Esophagus squamous epithelium (tissue), 5 donors: ENCODE measurements at regions not wholly inside any gene's neighbourhood (a gene's known extent, or its start where the extent isn't known, plus 50 kb on each side); places are given as distances from the start of the nearest gene placed in this dataset.

ENCODE experiments used
- DNase-seq: peaks from one replicate; lab custom pipeline; 2025; lab: John Stamatoyannopoulos, UW
- H3K27ac ChIP-seq, 4 donors: fragments of 200-600 bp; sonication (generic); one replicate each; pipeline ENCODE4 v1.5.1; 2016 to 2019; ENCODE audit warnings: mild to moderate bottlenecking in 1 of 4
- H3K27me3 ChIP-seq, 4 donors: fragments of 200-600 bp; sonication (generic); 1 replicate in 3 of 4; 2 replicates in 1 of 4; pipeline versions ENCODE4 v1.5.1 to v1.6.0; 2017 to 2021; ENCODE audit warnings: antibody characterized with exemption in 1 of 4
- H3K36me3 ChIP-seq, 3 donors: fragments of 200-600 bp; sonication (generic); one replicate each; pipeline ENCODE4 v1.5.1; 2016 to 2019
- H3K4me1 ChIP-seq, 3 donors: fragments of 200-600 bp; sonication (generic); one replicate each; pipeline ENCODE4 v1.5.1; 2017 to 2019
- H3K4me3 ChIP-seq, 4 donors: fragments of 200-600 bp; sonication (generic); 1 replicate in 3 of 4; 2 replicates in 1 of 4; pipeline ENCODE4 v1.5.1; 2016 to 2019; ENCODE audit warnings: mild to moderate bottlenecking in 2 of 4, moderate library complexity in 1 of 4
- H3K9me3 ChIP-seq, 3 donors: fragments of 200-600 bp; sonication (generic); one replicate each; pipeline ENCODE4 v1.5.1; 2016 to 2019
- POLR2A ChIP-seq, 4 donors: fragments of 450-650 bp; IDR thresholded peaks; one replicate each; pipeline ENCODE4 v1.6.1; 2017; ENCODE audit warnings: antibody characterized with exemption in 4 of 4, mild to moderate bottlenecking in 4 of 4, moderate library complexity in 3 of 4
- WGBS, 2 donors: methylation state at CpG; one replicate each; pipeline ENCODE4 v1.1.5; 2018; 5-methylcytosine and 5-hydroxymethylcytosine counted together
- intact Hi-C: fragments of 100-400 bp; cut with DNase I; formaldehyde crosslinking; loops from one replicate; pipeline ENCODE4 v1.15.0; 2022
- TF ChIP-seq, protein P1 (sequence below), 6 experiments: fragments of 450-650 bp in 4 of 6; fragments of 200-600 bp in 2 of 6; sonication (generic) in 2 of 6; IDR thresholded peaks; one replicate each; pipeline ENCODE4 v1.5.1; 2016 to 2019; ENCODE audit warnings: antibody characterized with exemption in 6 of 6, mild to moderate bottlenecking in 4 of 6, moderate library complexity in 4 of 6
- donor health status: DM: yes; HTN: yes; CAD: no.

DNA sequence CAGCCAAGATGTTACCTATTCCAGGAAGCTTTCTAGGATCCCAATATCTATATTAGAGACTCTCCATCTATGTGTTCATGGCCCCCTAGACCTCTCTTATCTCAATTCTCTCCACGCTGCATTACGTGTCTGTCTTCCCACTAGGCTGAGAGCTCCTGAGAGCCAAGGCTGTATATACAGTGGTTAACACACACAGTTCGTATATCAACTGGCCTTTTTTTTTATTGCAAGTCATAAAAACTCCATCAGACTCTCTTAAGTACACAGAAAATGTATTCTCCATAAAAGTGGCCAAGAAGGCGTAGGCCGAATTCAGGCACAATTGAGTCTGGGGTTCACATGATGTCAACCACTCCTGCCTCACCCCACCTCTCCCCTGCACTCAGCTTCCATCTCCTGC lies 115.9 kb downstream of the TRIM29 start:
- H3K27ac ChIP-seq, result no peak overlapping the region
- no peaks in the 10 kb centered on the region for H3K4me1 ChIP-seq
- H3K4me3 ChIP-seq, result no peak overlapping the region
- no peaks in the 10 kb centered on the region for H3K36me3 ChIP-seq
- 78 to 89% methylated on average over 3 to 5 of the region's 5 CpGs for WGBS, 2 donors
- H3K9me3 ChIP-seq, result no peaks in the 10 kb centered on the region
- intact Hi-C loops, result no loop called here
- no peak for DNase-seq
- TF ChIP-seq, protein P1, sequence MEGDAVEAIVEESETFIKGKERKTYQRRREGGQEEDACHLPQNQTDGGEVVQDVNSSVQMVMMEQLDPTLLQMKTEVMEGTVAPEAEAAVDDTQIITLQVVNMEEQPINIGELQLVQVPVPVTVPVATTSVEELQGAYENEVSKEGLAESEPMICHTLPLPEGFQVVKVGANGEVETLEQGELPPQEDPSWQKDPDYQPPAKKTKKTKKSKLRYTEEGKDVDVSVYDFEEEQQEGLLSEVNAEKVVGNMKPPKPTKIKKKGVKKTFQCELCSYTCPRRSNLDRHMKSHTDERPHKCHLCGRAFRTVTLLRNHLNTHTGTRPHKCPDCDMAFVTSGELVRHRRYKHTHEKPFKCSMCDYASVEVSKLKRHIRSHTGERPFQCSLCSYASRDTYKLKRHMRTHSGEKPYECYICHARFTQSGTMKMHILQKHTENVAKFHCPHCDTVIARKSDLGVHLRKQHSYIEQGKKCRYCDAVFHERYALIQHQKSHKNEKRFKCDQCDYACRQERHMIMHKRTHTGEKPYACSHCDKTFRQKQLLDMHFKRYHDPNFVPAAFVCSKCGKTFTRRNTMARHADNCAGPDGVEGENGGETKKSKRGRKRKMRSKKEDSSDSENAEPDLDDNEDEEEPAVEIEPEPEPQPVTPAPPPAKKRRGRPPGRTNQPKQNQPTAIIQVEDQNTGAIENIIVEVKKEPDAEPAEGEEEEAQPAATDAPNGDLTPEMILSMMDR (IDR thresholded peaks at IDR 0.05), result no peak
- TF ChIP-seq POLR2A (IDR thresholded peaks at IDR 0.05), result no peak
- peaks cover 0 to 62% (median 0%) of the 10 kb centered on the region in 4 donors for H3K27me3 ChIP-seq

DNA sequence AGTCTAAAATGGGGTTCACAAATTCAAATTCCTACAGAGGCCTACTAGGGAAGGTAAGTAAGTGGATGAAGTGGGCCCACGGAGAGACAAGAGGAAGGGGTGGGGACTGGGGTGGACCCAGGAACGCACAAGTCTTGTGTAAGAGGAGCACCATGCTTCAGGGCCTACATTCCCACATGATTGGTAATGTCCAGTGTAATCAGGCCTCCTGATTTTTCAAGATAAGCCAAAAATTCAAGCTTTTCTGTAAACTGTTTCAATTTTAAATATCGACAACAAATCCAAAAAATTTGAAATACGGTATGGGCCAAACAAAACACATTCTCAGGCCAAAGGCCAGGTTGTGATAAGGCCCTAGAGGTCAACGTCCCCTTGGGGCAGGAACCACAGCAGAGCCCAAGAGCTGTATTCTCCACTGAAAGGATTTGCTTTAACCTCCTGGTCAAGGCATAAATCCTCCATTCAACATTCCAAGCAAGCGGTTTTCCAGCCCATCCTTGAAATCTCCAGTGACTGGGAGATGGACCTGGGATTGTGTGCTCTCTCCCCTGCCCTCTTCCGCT lies 116.4 kb downstream of the TRIM29 start:
- Histone ChIP-seq H3K27me3 (peaks cover 0 to 63% (median 0%) of the 10 kb centered on the region in 4 donors), H3K9me3 (no peaks in the 10 kb centered on the region), H3K27ac (no peak overlapping the region), H3K4me1 (no peaks in the 10 kb centered on the region), H3K4me3 (no peak overlapping the region), H3K36me3 (no peaks in the 10 kb centered on the region)
- TF ChIP-seq, protein P1 (IDR thresholded peaks at IDR 0.05), result no peak
- no peak for TF ChIP-seq POLR2A (IDR thresholded peaks at IDR 0.05)
- DNase-seq, result no peak
- 80 to 84% methylated on average over 5 to 7 of the region's 7 CpGs for WGBS, 2 donors
- intact Hi-C loops, result no loop called here

DNA sequence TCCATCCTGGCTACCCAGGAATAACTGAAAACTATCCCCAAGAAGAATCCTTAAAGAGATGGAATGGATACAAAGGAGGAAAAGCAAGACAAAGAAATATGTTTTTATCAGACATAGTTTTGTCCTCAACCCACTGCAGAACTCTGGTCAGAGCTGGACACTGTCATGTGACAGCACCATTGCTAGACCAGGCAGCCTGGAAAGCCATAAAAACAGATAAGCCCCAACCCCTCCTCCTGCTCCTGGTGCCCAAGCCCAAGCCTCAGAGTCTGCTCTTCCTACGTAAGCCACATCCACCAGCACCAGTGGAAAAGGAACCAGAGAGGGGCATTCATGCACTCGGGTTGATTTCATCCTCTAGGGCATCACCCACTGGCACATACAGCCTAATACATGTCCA lies 116.9 kb downstream of the TRIM29 start:
- TF ChIP-seq, protein P1 (IDR thresholded peaks at IDR 0.05), result no peak
- no peak for TF ChIP-seq POLR2A (IDR thresholded peaks at IDR 0.05)
- intact Hi-C loops, result no loop called here
- Histone ChIP-seq H3K27ac (no peak overlapping the region), H3K36me3 (no peaks in the 10 kb centered on the region), H3K4me3 (no peak overlapping the region), H3K4me1 (no peaks in the 10 kb centered on the region), H3K27me3 (peaks cover 0 to 64% (median 0%) of the 10 kb centered on the region in 4 donors), H3K9me3 (no peaks in the 10 kb centered on the region)
- 70 to 71% methylated on average over 2 of the region's 2 CpGs for WGBS, 2 donors
- no peak for DNase-seq

DNA sequence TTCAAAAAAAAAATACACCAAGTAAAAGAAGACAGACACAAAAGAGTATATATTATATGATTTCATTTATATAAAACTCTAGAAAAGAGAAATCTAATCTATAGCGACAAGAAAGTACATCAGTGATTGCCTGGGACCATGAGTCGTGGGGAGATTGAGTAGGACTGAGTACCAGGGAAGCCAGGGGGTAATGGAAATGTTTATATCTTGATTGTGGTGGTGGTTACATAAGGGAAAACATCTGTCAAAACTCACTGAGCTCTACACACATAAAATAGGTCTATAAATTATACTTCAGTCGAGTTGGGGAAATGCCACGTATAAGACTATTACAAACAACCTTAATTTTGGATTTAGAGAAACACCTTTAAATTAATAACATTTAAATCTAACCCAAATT lies 117.4 kb downstream of the TRIM29 start:
- H3K27ac ChIP-seq, result no peak overlapping the region
- no peaks in the 10 kb centered on the region for H3K9me3 ChIP-seq
- no peak for DNase-seq
- intact Hi-C loops, result no loop called here
- peaks cover 0 to 64% (median 0%) of the 10 kb centered on the region in 4 donors for H3K27me3 ChIP-seq
- no peaks in the 10 kb centered on the region for H3K4me1 ChIP-seq
- H3K4me3 ChIP-seq, result no peak overlapping the region
- no peak for TF ChIP-seq POLR2A (IDR thresholded peaks at IDR 0.05)
- TF ChIP-seq, protein P1 (IDR thresholded peaks at IDR 0.05), result no peak
- WGBS, 2 donors, result 69 to 78% methylated on average over 4 of the region's 4 CpGs
- H3K36me3 ChIP-seq, result no peaks in the 10 kb centered on the region

DNA sequence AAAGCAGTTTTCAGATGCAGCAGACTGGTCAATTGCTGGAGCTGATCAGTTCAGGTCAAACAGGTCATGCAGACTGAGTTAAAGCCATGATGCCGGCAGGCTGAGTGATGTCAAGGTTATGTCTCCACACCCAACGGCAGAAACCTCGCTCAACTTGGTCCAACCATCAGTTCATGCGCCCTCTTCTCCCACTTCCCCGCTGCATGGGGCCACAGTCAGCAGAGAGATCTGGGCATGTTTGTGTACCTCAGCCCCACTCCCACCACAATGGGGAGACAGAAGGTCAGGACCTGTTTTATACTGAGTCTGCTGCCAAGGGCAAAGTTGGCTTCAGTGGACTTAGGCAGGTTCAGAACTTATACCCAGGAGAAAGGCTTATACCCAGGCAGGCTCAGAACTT lies 118.7 kb downstream of the TRIM29 start:
- DNase-seq, result no peak
- Histone ChIP-seq H3K4me1 (no peaks in the 10 kb centered on the region), H3K36me3 (no peaks in the 10 kb centered on the region), H3K9me3 (no peaks in the 10 kb centered on the region), H3K4me3 (no peak overlapping the region), H3K27ac (no peak overlapping the region), H3K27me3 (peaks cover 0 to 69% (median 0%) of the 10 kb centered on the region in 4 donors)
- WGBS, 2 donors, result 88 to 92% methylated on average over 4 of the region's 5 CpGs
- intact Hi-C loops, result no loop called here
- TF ChIP-seq, protein P1 (IDR thresholded peaks at IDR 0.05), result no peak
- no peak for TF ChIP-seq POLR2A (IDR thresholded peaks at IDR 0.05)
